ENCODE measurements at regions not wholly inside any gene's neighbourhood (a gene's known extent, or its start where the extent isn't known, plus 50 kb on each side); places are given as distances from the start of the nearest gene placed in this dataset.

GRCh38 chr22:26835023-26835422, 177.6 kb downstream of the MIAT start:
- TF ChIP-seq CTCF (IDR thresholded peaks at IDR 0.05; ENCODE audit: low read depth, low read length) (no peak), POLR2A (IDR thresholded peaks at IDR 0.05; ENCODE audit: extremely low read depth, insufficient read length) (no peak), MYC (IDR thresholded peaks at IDR 0.05; ENCODE audit: low read depth, low read length) (no peak)

Measured in NB4 (cell line).